ENCODE measurements at regions not wholly inside any gene's neighbourhood (a gene's known extent, or its start where the extent isn't known, plus 50 kb on each side); places are given as distances from the start of the nearest gene placed in this dataset.
"Not testable (repeated sequence)": the region's sequence is repeated elsewhere in the genome, so short reads cannot be mapped to it uniquely, and the experiment has no call there.

DNA sequence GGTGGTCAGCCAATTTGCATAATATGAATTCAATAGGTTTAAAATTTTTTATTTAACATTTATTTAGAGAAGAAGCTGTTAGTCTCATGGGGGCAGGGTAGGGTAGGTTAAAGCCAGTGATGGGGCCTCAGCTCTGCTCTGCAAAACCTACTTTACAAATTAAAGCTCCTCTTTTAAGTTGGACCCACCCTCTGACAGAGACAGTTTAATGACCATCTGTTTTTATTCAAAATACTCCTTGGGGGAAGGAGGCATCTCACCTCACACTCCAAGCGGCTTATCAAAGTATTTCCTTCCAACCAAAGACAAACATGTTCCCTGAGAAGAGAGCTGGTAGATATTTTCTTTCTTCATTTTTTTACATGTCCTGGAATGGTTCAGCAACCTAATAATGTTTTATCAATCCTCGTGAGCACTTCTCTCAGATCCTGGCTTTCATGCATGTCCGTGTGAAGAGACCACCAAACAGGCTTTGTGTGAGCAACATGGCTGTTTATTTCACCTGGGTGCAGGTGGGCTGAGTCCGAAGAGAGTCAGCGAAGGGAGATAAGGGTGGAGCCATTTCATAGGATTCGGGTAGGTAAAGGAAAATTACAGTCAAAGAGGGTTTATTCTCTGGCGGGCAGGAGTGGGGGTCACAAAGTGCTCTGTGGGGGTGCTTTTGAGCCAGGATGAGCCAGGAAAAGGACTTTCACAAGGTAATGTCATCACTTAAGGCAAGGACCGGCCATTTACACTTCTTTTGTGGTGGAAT, 184.7 kb downstream of the GJA1 start:
- no peaks in the 10 kb centered on the region for H3K27me3 ChIP-seq (ENCODE audit: insufficient read depth, low read length)
- H3K27ac ChIP-seq (ENCODE audit: low read depth, low read length, poor library complexity, severe bottlenecking) = no peak overlapping the region
- H2AFZ ChIP-seq (ENCODE audit: low read length) = no peak overlapping the region
- no peaks in the 10 kb centered on the region for H3K36me3 ChIP-seq (ENCODE audit: insufficient read depth, low read length)
- no peaks in the 10 kb centered on the region for H4K20me1 ChIP-seq (ENCODE audit: insufficient read depth, low read length)
- H3K9me3 ChIP-seq (ENCODE audit: low read length) = no peaks in the 10 kb centered on the region
- H3K4me3 ChIP-seq (ENCODE audit: low read depth, low read length, poor library complexity, severe bottlenecking) = no peak overlapping the region
- H3K4me1 ChIP-seq (ENCODE audit: insufficient read depth, low read length, severe bottlenecking) = no peaks in the 10 kb centered on the region
- H3K9ac ChIP-seq (ENCODE audit: low read length) = no peak overlapping the region
- H3K4me2 ChIP-seq (ENCODE audit: low read length) = no peak overlapping the region
- no peaks in the 10 kb centered on the region for H3F3A ChIP-seq (ENCODE audit: insufficient read depth, low read length)
- H3K79me2 ChIP-seq (ENCODE audit: insufficient read depth, low read length) = no peaks in the 10 kb centered on the region
- no peaks in the 10 kb centered on the region for H3K9me2 ChIP-seq (ENCODE audit: low read depth, low read length)
- TF ChIP-seq, protein P1, sequence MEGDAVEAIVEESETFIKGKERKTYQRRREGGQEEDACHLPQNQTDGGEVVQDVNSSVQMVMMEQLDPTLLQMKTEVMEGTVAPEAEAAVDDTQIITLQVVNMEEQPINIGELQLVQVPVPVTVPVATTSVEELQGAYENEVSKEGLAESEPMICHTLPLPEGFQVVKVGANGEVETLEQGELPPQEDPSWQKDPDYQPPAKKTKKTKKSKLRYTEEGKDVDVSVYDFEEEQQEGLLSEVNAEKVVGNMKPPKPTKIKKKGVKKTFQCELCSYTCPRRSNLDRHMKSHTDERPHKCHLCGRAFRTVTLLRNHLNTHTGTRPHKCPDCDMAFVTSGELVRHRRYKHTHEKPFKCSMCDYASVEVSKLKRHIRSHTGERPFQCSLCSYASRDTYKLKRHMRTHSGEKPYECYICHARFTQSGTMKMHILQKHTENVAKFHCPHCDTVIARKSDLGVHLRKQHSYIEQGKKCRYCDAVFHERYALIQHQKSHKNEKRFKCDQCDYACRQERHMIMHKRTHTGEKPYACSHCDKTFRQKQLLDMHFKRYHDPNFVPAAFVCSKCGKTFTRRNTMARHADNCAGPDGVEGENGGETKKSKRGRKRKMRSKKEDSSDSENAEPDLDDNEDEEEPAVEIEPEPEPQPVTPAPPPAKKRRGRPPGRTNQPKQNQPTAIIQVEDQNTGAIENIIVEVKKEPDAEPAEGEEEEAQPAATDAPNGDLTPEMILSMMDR (IDR thresholded peaks at IDR 0.05; ENCODE audit: low read length) = no peak
- TF ChIP-seq EZH2 (IDR thresholded peaks at IDR 0.05; ENCODE audit: borderline replicate concordance, low read length) = no peak

DNA sequence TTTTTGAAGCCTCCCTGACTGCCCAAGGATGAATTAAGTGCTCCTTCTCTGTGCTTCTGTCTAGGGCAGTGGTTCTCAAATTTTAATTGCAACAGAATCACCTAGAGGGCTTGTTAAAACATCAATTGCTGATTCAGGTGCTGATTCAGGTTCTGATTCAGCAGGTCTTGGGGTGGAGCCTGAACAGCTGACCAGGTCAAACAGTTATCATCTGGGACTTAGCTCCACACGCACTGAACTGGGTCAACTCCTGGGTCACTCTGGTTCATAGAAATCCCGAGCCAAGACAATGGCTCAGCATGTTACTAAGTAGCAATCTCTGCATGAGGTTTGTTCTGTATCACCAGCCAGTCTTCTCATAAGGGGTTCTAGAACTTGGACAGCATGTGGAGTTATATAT, 192.3 kb downstream of the GJA1 start:
- no peaks in the 10 kb centered on the region for H3K9me2 ChIP-seq (ENCODE audit: low read depth, low read length)
- no peak overlapping the region for H2AFZ ChIP-seq (ENCODE audit: low read length)
- no peaks in the 10 kb centered on the region for H3K27me3 ChIP-seq (ENCODE audit: insufficient read depth, low read length)
- H3K9me3 ChIP-seq (ENCODE audit: low read length) = no peaks in the 10 kb centered on the region
- no peak overlapping the region for H3K4me2 ChIP-seq (ENCODE audit: low read length)
- H3K79me2 ChIP-seq (ENCODE audit: insufficient read depth, low read length) = no peaks in the 10 kb centered on the region
- H3K4me1 ChIP-seq (ENCODE audit: insufficient read depth, low read length, severe bottlenecking) = no peaks in the 10 kb centered on the region
- no peaks in the 10 kb centered on the region for H3F3A ChIP-seq (ENCODE audit: insufficient read depth, low read length)
- no peak overlapping the region for H3K4me3 ChIP-seq (ENCODE audit: low read depth, low read length, poor library complexity, severe bottlenecking)
- no peak overlapping the region for H3K9ac ChIP-seq (ENCODE audit: low read length)
- H4K20me1 ChIP-seq (ENCODE audit: insufficient read depth, low read length) = no peaks in the 10 kb centered on the region
- TF ChIP-seq, protein P1 (IDR thresholded peaks at IDR 0.05; ENCODE audit: low read length) = no peak
- no peak overlapping the region for H3K27ac ChIP-seq (ENCODE audit: low read depth, low read length, poor library complexity, severe bottlenecking)
- no peaks in the 10 kb centered on the region for H3K36me3 ChIP-seq (ENCODE audit: insufficient read depth, low read length)

- H3K9me2 ChIP-seq (ENCODE audit: low read depth, low read length) = no peaks in the 10 kb centered on the region
- no peak overlapping the region for H3K9ac ChIP-seq (ENCODE audit: low read length)
- H2AFZ ChIP-seq (ENCODE audit: low read length) = no peak overlapping the region
- H3F3A ChIP-seq (ENCODE audit: insufficient read depth, low read length) = no peaks in the 10 kb centered on the region
- no peak overlapping the region for H3K27ac ChIP-seq (ENCODE audit: low read depth, low read length, poor library complexity, severe bottlenecking)
- H3K4me1 ChIP-seq (ENCODE audit: insufficient read depth, low read length, severe bottlenecking) = no peaks in the 10 kb centered on the region
- TF ChIP-seq EZH2 (IDR thresholded peaks at IDR 0.05; ENCODE audit: borderline replicate concordance, low read length) = no peak
- TF ChIP-seq, protein P1 (IDR thresholded peaks at IDR 0.05; ENCODE audit: low read length) = no peak
- no peaks in the 10 kb centered on the region for H3K9me3 ChIP-seq (ENCODE audit: low read length)
- H3K4me2 ChIP-seq (ENCODE audit: low read length) = no peak overlapping the region
- H3K27me3 ChIP-seq (ENCODE audit: insufficient read depth, low read length) = no peaks in the 10 kb centered on the region
- H3K4me3 ChIP-seq (ENCODE audit: low read depth, low read length, poor library complexity, severe bottlenecking) = no peak overlapping the region
- H4K20me1 ChIP-seq (ENCODE audit: insufficient read depth, low read length) = no peaks in the 10 kb centered on the region
- H3K36me3 ChIP-seq (ENCODE audit: insufficient read depth, low read length) = no peaks in the 10 kb centered on the region
- H3K79me2 ChIP-seq (ENCODE audit: insufficient read depth, low read length) = no peaks in the 10 kb centered on the region
Measured at GRCh38 chr6:121630716-121631115, 195.3 kb downstream of the GJA1 start.

DNA sequence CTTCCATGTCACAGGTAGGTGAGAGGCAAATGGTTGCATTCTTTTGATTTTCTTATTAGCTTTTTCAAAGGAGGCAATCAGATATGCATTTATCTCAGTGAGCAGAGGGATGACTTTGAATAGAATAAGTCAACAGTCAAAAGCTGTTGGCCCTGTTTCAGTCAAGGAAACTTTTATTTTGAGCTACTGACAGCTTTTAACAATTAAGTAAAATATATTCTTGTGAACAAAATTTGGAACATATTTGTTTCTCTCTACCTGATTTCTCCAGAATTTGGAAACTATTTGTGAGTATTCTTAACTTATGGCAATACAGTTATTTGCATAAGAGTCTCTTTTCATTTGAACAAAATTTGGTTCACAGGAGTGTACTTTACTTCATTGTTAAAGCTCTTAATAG, 196.3 kb downstream of the GJA1 start:
- H3K79me2 ChIP-seq (ENCODE audit: insufficient read depth, low read length); H3F3A ChIP-seq (ENCODE audit: insufficient read depth, low read length); H2AFZ ChIP-seq (ENCODE audit: low read length); H3K27me3 ChIP-seq (ENCODE audit: insufficient read depth, low read length); H3K4me1 ChIP-seq (ENCODE audit: insufficient read depth, low read length, severe bottlenecking); H3K9me3 ChIP-seq (ENCODE audit: low read length); H3K4me3 ChIP-seq (ENCODE audit: low read depth, low read length, poor library complexity, severe bottlenecking); H3K9me2 ChIP-seq (ENCODE audit: low read depth, low read length); H4K20me1 ChIP-seq (ENCODE audit: insufficient read depth, low read length); H3K9ac ChIP-seq (ENCODE audit: low read length); H3K4me2 ChIP-seq (ENCODE audit: low read length); H3K27ac ChIP-seq (ENCODE audit: low read depth, low read length, poor library complexity, severe bottlenecking); H3K36me3 ChIP-seq (ENCODE audit: insufficient read depth, low read length): not testable (repeated sequence)

Data from OCI-LY1 (cell line).